GM19328 (cell line): ENCODE measurements at regions not wholly inside any gene's neighbourhood (a gene's known extent, or its start where the extent isn't known, plus 50 kb on each side); places are given as distances from the start of the nearest gene placed in this dataset.

Experiments used
- ATAC-seq: cut with Tn5 transposase; IDR thresholded peaks from one replicate; pipeline ENCODE4 v1.9.1; 2021; ENCODE audit warnings: mild to moderate bottlenecking, moderate library complexity; ENCODE audit not compliant: unreplicated experiment

GRCh38 chr3:194265505-194265892 lies 85.6 kb downstream of the CPN2 start:
- ATAC-seq, result no peak

- no peak for ATAC-seq
Observed at GRCh38 chr3:194265996-194266964, 84.8 kb downstream of the CPN2 start.

- no peak for ATAC-seq
Observed at GRCh38 chr3:194267744-194268653, 83.1 kb downstream of the CPN2 start.

GRCh38 chr3:194268654-194269512 lies 82.2 kb downstream of the CPN2 start:
- no peak for ATAC-seq

- ATAC-seq, result no peak
Observed at GRCh38 chr3:194269610-194270145, 81.5 kb downstream of the CPN2 start.

GRCh38 chr3:194270627-194271459 lies 80.3 kb downstream of the CPN2 start:
- ATAC-seq, result no peak

GRCh38 chr3:194271460-194272035 lies 79.6 kb downstream of the CPN2 start:
- ATAC-seq, result no peak

- no peak for ATAC-seq
Observed at GRCh38 chr3:194272221-194272620, 78.9 kb downstream of the CPN2 start.

GRCh38 chr3:194272861-194273742 lies 78.0 kb downstream of the CPN2 start:
- no peak for ATAC-seq

GRCh38 chr3:194273743-194274310 lies 77.3 kb downstream of the CPN2 start:
- ATAC-seq, result no peak

- ATAC-seq, result no peak
Observed at GRCh38 chr3:194274424-194275085, 76.6 kb downstream of the CPN2 start.

- no peak for ATAC-seq
Observed at GRCh38 chr3:194275291-194275690, 75.8 kb downstream of the CPN2 start.

GRCh38 chr3:194275721-194276120 lies 75.4 kb downstream of the CPN2 start:
- ATAC-seq, result no peak

GRCh38 chr3:194276768-194277103 lies 74.4 kb downstream of the CPN2 start:
- no peak for ATAC-seq

GRCh38 chr3:194277104-194277785 lies 73.9 kb downstream of the CPN2 start:
- no peak for ATAC-seq

- ATAC-seq, result no peak
Observed at GRCh38 chr3:194277786-194278130, 73.4 kb downstream of the CPN2 start.
